SW 1271 (cell line): ENCODE measurements at regions not wholly inside any gene's neighbourhood (a gene's known extent, or its start where the extent isn't known, plus 50 kb on each side); places are given as distances from the start of the nearest gene placed in this dataset.

ENCODE experiments used
- DNase-seq, 2 experiments: peaks; one replicate each; lab custom pipeline; 2025; lab: John Stamatoyannopoulos, UW

DNA sequence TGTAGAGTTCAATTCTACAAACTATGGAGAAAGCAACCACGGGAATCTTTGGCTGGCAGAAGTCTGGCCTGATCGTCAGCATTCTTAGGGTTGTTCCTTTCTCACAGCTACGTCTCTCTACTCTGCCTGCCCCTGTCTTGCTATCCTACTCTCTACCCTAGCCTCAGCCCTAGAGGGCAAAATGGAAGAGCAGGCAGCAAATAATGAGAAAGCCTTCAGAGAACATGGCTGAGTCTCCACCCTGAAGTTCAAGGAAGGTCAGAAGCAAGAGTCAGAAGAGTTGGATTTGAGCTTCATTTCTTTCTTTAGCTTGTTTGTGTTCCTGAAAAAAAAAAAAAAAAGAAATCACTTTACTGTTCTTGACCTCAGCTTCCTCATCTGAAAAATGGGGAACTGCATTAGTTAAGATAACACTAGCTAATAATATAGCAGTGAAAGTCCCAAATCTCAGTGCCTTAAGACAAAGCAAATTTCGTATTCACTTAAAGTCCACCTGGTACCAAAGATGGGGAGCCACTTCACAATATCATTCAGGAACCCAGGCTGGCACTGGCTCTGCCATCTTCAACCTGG, 50.2 kb upstream of the CCND2 start:
- no peak for DNase-seq

DNA sequence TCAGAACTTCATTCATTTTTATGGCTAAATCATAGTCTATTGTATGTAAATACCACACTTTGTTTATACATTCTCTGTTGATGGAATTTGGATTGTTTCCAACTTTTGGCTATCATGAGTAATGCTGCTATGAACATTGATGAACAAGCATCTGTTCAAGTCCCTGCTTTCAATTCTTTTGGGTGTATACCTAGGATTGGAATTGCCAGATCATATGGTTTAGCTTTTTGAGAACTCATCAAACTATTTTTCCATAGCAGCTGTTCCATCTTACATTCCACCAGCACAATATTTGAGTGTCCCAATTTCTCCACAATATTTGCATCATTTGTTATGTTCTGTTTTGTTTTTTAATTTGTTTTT, 52.3 kb upstream of the CCND2 start:
- no peak for DNase-seq

DNA sequence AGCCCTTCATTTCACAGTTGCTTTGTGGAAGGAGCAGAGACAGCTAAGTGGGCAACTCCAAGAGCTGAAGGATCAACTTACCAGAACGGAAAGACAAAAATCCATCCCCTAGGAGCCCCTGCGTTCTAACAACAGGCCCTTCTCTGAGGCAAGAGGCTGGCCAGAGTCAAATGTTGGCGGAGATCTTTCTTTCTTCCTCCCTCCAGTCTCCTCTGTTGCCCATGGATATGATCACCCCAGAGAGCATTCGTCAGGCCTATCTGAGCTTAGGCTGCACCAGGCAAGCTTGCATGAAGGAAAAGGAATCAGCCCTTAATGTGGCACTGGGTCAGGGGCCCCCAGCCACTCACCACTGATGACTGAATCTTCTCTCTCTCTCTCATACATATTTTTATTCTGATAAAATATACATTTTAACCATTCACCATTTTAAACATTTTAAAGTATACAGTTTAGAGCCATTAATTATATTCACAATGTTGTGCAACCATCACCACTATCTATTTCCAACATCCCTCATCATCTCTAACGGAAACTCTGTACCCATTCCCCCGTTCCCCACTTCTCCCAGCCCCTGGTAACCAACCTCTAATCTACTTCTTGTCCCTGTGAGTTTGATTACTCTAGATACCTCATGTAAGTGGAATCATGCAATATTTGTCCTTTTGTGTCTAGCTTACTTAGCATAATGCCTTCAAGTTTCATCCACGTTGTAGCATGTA, 52.9 kb upstream of the CCND2 start:
- no peak for DNase-seq

DNA sequence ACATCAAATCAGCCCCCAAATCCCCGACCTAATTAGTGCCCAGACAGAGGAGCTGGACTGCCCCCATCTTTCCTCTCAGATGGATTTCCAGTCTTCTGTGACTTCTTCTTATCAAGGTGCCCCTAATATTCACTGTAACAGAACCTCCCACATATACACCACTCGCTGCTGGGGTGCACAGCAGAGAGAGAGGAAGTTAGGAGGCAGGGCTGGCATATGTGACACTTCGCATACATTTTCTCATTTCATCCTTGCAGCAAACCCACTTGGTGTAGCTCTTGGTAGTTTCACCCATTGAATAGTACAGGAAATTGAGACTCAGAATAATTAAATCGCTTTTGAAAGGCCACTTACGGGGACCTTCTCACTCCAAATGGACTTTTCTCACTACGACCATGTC, 56.5 kb upstream of the CCND2 start:
- DNase-seq: no peak

DNA sequence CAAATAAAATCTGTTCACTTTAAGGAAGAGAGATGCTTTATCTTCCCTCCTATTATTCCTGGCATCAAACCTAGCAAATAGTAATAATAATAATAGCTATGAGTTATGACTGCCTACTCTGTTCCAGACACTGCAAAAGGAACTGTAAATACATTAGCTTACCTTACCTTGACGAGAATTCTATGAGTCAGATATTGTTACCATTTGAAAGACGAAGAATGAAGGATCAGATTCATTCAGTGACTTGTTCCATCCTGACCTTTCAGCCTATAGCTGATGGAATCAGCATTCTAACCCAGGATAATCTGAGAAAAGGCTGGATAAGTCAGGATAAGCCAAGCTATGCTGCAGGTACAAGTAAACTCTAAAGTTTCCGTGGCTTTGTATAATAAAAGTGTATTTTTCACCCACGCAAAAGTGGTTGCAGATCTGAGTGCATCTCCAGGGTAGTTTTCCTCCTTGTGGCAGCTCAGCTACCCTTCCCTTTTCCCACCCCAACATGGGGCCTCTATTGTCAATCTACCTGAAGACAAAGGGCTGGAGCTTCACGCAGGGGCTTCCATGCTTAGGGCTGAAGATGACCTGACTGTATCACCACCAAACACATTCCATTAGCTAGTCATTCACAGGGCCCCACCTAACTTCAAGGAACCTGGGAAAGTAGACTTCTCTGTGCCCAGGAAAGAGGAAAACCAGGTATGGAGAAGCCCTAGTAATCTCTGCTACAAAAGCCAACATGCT, 57.2 kb upstream of the CCND2 start:
- DNase-seq: no peak

DNA sequence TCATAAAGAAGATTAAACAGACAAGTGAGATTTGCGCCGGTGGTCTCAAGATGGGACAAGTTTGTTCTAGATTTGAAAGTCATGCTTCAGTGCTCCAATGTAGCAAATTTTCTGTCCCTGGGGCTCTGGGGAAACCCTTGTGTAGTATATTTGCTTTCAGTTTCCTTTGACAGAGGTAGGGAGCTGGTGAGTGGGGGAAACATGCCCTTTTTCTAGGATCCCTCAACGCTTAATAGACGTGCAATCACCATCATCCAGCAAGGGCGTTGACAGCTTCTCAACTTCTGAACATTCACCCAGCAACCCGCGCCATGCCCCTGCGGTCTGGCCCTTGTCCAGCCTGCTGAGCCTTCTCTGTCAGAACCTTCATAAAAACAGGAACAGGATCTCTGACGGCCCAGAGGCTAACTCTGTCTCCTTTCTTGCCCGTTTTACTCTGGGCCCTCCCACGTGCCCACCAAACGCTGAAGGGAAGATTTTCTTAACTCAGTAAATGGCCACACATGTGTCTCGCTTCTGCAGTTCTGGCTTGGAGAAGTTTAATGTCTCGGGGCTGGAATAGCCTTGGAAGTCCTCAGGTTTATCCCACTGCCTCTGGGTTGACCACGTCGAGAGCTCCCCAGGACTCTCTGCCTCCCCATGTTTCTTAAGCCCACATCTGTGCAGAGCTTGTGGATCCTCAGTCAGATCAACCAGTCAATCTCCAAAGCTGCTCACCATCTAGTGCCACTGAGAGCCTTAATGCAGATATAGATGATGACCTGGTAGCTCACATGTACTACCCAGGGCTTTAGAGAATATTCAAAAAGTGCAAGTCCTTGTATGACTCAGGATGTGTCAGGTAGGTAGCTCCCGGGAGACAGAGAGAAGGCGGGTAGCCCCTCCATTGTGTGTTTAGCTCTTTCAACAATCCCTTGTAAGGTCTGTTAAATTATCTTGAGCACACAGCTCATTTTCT, 58.1 kb upstream of the CCND2 start:
- DNase-seq: no peak

DNA sequence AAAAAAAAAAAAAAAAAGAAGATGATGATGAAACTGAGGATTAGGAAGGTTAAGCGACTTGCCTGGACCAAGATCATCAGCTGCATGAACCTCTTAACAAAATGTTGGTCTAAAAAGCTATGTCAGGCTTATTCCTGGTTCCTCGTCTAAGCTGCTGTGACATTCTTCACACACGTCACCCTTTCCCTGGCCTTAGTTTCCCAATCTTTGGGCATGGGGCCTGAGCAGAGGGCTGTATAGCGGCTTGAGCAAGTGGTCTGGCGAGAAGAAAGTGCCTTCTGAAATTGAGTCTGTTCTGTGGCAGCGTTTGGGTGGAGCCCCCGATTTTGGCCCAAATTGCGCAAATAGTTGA, 58.7 kb upstream of the CCND2 start:
- no peak for DNase-seq

DNA sequence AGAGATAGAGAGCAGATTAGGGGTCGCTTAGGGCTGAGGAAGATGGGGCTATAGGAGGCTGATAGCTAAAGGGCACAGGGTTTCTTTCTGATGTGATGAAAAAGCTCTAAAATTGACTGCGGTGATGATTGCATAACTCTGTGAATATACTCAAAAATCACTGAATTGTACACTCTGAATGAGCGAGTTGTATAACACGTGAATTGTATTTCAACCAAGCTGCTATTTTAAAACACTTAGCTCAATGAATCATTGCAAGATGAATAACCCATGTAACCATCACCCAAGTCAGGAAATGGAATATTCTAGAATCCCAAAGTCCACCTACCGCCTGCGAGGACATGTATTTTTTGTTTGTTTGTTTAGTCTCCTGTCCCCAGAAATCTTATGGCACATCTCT, 60.1 kb upstream of the CCND2 start:
- no peak for DNase-seq

DNA sequence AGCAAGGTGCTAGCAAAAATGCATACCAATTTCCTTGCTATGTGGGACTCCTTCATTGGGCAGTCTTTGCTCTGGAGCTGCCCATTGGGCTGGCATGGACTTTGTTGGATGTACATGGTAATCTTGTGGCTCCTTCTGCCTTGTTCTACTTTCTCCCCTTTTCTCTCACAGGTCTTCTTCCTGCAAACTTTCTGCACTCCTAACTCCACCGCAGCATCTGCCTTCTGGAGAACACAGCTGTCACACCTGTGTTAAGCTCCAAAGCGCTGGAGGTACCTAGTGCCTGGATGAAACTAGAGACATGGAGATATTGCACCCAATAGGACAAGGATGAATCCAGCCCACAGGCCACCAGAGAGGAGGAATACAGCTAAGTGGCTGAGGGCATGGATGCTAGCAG, 60.7 kb upstream of the CCND2 start:
- DNase-seq: no peak

DNA sequence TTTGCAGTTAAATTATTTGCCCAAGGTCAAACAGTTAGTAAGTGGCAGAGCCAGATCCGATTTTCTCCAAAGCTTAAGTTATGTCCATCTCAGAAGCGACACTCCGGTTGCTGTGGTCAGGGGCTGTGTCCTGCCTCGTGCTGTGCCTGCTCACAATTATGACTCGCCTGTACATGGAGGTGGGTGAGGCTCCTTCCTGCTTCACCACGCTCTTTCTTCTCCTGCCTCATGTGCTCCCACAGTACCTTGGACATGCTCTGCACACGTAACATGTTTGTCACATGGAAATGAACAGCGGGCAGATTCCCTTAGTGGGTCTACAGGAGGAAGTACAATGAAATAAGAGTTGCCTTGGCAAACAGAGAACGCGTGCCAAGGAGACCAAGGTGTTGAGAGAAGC, 62.2 kb upstream of the CCND2 start:
- no peak for DNase-seq

DNA sequence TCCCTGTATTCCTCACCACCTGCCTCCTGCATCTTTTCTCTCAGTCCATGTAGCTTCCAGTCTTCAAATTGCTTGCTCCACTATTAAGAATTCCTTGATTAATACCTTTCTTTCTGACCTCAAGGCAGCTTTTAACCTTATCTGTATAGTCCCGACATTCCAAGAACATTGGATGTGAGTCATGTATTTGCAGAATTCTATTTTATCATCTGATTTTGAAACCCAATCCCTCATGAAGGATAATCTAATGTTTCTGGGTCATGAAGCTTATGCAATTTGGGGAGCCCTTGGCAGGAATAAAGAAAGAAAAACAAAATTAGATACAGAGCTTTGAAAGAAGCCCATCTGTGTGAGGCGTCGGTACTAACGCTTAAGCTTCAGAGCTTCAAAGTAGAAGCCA, 63.4 kb upstream of the CCND2 start:
- no peak for DNase-seq

DNA sequence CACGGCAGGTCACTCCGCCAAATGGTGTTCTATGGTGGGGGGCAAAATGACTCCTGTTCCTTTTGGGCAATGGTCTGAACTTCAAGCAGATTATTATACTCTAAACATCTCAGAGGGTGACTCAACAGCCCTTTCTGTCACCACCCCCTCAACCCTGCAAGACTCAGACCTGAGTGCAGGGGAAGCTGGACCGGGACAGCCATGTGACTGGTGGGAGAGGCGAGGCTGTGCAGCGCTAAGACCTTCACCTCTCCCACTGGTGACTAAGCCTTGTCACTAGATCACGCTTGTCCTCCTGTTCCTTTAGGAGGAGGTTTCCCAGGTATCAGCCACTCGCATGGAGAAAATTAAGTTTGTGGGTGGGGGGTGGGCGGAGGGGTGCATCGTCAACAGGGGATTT, 67.1 kb upstream of the CCND2 start:
- DNase-seq: no peak

DNA sequence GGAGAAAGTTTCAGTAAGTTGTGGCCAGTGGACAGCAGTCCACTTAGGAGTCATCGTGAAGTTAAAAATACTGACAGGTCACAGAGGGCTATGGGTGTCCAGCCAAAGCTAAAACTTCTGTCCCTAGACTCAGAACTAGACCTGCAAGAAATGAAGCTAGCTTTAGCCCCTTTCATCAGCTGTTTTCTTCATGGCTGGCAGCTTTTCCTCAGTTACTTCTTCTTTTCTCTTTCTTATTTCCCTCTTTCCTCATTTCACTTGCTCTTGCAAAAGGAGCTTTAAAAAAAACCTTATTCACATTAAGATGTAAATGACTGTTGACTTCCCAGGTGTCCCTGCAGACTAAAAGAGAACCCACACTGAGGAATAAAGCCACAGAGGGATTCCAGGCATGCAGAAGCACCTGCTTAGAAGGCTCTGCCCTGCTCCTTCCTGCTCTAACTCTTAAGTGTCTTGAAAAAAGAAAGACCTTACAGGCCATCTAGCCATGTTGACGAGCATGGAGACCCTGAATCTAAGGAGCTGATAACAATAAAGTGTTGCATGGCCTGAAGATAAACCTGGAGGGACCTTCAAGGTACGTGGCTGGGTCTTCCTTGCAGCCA, 69.7 kb upstream of the CCND2 start:
- DNase-seq: no peak

DNA sequence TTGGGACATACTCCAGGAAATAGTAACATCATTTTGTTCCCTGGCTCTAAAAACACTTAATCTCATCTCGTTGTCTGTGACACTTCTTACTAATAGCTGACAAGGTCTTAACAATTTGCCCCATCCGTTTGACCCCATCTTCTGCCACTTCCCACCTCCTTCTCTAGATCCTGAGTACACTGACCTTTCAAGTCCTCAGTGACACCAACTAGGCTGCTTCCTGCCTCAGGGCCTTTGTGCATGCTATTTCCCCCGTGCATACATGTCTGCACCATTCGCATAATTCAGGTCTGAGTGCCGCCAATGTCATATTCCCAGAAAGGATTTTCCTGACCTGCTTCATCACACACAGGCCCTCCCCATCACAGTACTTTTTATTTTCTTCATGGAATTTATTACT, 70.6 kb upstream of the CCND2 start:
- no peak for DNase-seq

DNA sequence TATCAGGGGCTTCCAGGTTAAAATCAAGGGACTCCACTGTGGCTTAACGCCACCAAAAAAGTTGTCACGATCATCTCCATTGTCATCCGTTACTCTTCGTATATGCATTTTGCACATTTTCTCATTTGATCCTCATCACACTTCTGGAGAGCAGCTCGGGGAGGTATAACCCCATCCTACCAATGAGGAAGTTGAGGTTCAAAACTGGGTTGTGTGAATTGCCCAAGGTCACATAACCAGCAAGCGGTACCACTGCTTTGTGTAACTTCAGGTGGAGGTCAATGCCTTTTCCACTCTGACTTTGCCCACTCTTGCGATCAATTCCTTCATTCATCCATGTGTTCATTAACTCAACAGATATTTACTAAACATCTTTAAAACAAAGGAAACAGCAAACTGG, 71.1 kb upstream of the CCND2 start:
- no peak for DNase-seq

DNA sequence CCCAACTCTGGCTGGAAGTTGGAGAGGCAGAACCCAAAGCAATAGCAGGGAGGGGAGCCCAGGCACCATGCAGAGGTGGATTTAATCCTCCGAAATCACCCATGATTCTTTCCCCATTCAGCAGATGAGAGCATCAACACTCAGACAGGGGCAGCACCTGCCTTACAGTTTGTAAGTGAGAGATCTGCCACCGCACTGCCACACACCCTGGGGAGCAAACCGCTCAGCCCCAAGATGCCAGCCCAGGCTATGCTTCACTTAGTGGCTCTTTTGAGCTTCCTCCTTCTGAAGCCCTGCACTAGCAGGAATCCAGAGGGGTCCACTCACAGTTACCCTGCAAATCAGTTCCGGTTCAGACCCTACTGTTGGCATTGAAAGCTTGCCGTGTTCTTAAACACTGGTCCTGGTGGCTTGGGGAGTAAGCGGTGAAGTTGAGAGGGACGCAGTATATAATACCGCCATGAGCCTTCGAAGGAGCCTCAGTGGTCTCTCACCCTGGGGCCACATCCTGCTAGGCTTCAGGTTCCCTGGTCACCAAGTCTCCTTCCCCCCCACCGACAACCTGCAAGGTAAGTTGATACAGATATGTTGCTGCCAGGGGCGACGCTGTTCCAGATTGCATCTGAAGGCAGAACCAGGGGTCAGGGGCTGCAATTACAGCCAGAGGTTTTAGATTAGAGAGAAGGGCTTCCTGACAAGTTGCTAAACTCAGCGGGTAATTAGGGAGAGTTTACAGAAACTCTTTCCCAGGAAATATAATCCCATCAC, 72.0 kb upstream of the CCND2 start:
- no peak for DNase-seq

DNA sequence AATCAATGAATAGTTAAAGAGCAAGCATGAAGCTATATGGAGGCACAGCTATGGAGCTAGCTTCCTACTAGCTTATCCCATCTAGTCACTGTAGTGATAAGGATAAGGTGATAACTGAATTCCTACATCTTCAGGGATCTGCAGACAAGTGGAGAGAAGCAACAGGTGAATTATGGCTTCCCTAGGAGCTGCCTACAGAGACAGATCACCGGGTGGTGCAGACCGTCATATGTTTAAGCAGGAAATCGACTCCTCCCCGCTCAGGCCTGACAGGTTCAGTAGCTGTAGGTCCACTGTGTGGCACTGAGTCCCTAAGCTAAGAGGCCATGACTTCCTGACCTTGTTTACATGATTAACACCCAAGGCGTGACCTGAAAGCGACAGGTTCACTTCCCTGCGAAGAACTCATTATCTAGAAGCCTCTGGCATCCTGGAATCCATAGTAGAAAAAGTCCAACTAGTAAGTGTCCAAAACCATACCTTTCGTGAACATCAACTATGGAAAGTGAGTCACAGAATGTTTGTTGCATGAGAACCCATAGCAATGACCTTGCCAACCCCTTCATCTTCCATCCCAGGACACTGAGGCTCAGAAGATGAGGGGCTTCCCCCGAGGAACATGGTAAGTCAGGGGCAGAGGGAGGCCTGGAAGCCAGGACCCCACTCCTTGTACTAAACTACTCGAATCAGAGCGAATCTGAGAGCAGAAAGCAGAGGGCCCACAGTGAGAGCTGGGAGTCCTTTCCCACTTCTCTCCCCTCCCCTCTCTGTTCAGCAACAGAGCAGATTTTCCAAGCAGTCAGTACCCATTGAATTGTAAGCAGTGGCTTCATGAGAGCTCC, 75.4 kb upstream of the CCND2 start:
- DNase-seq: no peak

DNA sequence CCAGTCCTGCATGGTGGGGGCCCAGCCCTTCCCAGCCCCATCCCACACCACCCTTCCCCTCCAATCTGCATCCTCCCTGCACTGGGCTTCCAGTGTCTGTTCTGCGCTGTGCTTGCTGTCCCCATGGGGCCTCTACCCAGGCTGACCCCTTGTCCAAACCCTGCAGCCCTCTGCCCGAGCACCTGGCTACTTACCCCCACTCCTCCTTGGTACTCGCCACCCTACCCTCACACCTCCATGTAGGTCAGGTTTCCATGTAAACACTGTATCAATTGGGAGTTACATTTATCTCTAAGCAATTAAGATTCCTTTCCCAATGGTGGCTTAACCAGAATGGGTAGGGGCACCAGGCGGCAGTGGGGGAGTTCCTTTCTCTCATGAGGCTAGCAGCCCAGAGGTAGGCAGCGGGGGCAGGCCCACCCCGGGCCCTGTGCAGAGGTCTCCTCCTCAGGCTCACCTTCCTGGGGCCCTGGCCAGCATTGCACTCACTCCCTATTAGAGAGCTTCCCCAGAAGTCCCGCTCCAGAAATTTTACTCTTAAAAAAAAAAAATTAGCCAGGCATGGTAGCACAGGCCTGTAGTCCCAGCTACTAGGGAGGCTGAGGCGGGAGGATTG, 76.6 kb upstream of the CCND2 start:
- no peak for DNase-seq

DNA sequence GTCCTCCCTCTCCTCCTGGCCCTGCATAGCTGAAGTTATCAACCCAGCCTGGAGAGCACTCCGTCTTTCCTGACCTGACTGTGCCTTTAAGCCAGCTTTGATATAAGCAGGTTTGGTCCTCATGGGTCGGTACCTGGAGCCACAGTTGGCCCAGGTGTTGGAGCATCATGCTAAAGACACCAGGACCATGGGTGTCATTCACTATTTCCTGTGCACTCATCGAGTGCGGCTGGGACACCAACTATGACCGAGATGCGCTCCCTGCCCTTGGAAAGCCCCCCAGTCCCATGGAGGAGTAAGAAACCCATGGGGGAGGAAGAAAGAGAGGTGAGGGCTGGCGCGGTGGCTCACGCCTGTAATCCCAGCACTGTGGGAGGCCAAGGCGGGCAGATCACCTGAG, 78.9 kb upstream of the CCND2 start:
- DNase-seq: no peak

DNA sequence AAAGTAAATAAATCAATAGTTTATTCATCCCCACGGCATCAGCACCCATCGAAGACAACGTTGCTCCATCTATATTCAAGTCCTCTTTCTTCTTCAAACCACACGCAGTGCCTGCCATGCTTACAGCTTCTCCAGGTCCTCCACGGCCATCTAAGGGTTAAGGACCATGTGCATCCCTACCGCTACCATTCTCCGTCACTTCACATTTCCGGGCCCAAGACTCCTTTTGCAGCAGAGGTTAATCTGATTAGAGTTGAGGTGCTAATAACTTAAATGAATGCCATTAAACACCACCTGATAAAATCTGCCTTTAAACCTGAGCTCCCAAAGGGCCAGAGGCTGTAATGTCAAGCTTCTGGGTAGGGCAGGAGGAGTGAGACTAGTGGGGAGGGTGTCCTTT, 79.7 kb upstream of the CCND2 start:
- no peak for DNase-seq
